ENCODE measurements at regions not wholly inside any gene's neighbourhood (a gene's known extent, or its start where the extent isn't known, plus 50 kb on each side); places are given as distances from the start of the nearest gene placed in this dataset.

DNA sequence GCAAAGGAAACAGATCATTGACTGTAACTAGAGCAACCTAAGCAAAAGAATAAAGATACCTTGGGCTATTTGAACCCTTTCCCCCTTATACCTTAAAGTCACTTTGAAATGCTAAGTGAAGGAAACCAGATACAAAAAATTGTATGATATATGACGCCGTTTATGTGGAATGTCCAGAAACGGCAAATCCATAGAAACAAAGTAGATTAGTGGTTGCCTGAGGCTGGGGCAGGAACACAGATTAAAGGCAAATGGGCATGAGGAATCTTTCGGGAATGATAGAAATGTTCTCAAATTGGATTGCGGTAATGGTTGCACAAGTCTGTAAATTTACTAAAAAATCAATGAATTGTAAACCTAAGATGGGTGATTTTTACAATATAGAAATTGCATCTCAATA is 160.1 kb upstream of the CCDC54 start:
- TF ChIP-seq POLR2A (IDR thresholded peaks at IDR 0.05): no peak
- TF ChIP-seq, protein P1, sequence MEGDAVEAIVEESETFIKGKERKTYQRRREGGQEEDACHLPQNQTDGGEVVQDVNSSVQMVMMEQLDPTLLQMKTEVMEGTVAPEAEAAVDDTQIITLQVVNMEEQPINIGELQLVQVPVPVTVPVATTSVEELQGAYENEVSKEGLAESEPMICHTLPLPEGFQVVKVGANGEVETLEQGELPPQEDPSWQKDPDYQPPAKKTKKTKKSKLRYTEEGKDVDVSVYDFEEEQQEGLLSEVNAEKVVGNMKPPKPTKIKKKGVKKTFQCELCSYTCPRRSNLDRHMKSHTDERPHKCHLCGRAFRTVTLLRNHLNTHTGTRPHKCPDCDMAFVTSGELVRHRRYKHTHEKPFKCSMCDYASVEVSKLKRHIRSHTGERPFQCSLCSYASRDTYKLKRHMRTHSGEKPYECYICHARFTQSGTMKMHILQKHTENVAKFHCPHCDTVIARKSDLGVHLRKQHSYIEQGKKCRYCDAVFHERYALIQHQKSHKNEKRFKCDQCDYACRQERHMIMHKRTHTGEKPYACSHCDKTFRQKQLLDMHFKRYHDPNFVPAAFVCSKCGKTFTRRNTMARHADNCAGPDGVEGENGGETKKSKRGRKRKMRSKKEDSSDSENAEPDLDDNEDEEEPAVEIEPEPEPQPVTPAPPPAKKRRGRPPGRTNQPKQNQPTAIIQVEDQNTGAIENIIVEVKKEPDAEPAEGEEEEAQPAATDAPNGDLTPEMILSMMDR (IDR thresholded peaks at IDR 0.05): no peak

Measured in Peyer's patch (tissue), 4 donors.